H54 (cell line): ENCODE measurements at regions not wholly inside any gene's neighbourhood (a gene's known extent, or its start where the extent isn't known, plus 50 kb on each side); places are given as distances from the start of the nearest gene placed in this dataset.

Experiments
- DNase-seq: peaks from one replicate; pipeline ENCODE4 v3.0.0; 2011; ENCODE audit warnings: low spot score, mixed read lengths; ENCODE audit not compliant: insufficient read length
- FAIRE-seq: peaks from 3 replicates; lab custom pipeline; 2011; peaks lifted over from hg19 to GRCh38; lab: Jason Lieb, UNC
- POLR2A ChIP-seq: IDR thresholded peaks from 2 replicates; pipeline ENCODE4 v1.6.1; 2011; ENCODE audit warnings: low read depth, mild to moderate bottlenecking, low read length

GRCh38 chr2:16615687-16616615 is 49.7 kb downstream of the CYRIA start:
- TF ChIP-seq POLR2A, result no peak
- FAIRE-seq (no peak), DNase-seq (no peak)

DNA sequence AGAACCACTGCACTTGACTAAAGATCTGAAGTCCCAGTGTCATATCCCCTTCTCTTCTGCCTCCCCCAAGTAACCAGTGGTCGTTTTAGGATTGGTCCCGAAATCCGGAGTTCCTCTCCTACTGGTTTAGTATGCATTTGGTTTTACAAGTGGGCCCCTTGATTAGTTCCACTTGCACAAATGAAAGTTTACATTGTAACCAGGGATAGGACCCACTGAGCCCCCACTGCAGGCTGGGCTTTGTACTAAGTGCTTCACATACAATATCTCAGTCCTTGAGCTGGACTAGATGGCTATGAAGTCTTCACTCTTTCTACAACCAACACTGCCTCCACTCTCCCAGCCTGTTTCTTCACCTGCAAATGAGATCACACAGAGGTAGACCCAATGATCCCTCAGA is 50.4 kb downstream of the CYRIA start:
- FAIRE-seq, result no peak
- DNase-seq, result no peak
- TF ChIP-seq POLR2A, result no peak

- FAIRE-seq (no peak), DNase-seq (no peak)
- TF ChIP-seq POLR2A, result no peak
Measured at GRCh38 chr2:16614314-16614860, 51.2 kb downstream of the CYRIA start.

DNA sequence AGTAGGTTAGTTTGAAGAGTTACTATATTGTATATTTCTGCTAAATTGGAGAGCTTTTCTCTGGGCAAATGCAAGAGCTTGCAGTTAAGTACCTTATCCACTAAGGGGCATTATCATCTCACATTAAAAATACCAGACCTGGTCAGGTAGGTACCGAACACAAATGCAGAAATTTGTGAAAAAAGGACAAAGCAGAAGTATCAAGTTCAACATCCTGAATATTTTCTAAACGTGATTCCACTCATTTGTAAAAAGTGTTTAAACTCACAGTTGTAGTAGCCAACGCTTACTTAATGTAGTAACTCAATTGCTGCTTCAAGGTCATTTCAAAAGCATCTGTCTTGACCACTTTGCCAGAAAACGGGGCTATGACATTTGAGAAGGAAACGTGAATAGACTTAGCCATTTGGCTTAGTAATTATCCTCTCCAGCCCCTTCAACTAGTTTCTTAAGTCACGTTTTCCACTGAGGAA is 52.1 kb downstream of the CYRIA start:
- no peak for FAIRE-seq
- no peak for DNase-seq
- no peak for TF ChIP-seq POLR2A

DNA sequence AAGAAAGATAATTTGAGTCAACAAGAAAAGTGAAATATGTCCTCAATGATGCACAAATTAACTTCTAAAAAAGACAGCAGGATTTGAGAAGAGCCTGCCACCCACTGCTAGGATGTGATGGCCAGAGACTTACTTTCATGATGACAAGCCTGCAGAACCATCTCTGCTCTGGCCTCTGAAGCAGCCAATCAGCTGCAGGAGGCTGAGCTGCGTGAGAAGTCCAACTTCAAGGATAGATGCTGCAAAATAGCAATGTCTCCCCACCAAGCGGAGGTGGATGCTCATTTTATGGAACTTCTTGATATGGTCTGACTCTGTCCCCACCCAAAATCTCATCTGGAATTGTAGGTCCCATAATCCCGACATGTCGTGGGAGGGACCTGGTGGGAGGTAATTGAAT is 53.1 kb downstream of the CYRIA start:
- FAIRE-seq (no peak), DNase-seq (no peak)
- TF ChIP-seq POLR2A, result no peak

DNA sequence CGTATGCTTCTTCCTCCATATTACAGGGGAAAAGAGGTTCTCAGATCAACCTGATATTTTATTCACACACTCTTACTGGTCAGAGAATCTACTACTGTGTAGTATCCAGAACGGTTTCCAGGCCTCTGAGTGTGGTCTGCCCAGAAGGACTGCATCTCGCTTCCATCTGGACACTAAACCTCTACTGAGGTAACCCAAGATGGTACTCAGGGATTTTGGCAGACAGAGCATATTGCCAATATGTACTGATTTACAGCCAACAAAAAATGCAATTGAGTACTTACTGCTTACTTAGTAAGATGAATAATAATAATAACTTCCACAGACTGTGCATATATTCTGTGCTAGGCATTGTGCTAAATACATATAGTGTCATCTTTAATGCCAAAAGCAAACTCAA is 55.8 kb downstream of the CYRIA start:
- FAIRE-seq (no peak), DNase-seq (no peak)

GRCh38 chr2:16608661-16609643 is 56.7 kb downstream of the CYRIA start:
- FAIRE-seq (peak; percentile 43), DNase-seq (peak; percentile 67)
- TF ChIP-seq POLR2A, result no peak

More for the DNA sequence above, 55.8 kb downstream of the CYRIA start:
- TF ChIP-seq POLR2A, result no peak

GRCh38 chr2:16607301-16607700 is 58.3 kb downstream of the CYRIA start:
- FAIRE-seq, result no peak
- TF ChIP-seq POLR2A, result no peak
- DNase-seq, result no peak

GRCh38 chr2:16604236-16604635 is 61.4 kb downstream of the CYRIA start:
- TF ChIP-seq POLR2A, result no peak
- DNase-seq (no peak), FAIRE-seq (no peak)

DNA sequence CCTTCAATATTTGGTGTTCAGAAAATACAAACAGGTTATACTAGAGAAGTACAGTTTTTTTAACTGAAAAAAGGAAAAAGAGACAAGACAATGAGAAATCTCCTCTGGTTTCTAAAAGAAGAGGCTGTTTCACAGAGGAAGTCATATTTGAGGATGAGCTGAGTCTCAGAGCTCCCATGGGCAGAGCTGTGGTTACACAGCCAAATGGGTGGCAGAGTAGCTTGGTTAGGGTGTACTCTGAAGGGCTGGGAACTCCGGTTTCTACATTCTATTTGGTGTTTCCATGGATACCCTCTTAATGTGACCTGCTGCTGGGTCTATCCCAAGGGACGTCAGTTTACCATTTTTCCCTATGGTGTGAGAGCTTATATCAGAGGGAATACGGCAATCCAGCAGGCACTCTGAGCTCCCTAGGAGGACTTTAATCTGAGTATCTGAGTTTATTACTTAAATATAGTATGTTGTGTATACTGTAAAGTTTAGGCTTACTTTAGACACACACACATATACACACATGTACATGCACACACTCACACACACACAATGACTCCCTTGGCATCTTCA is 74.2 kb downstream of the CYRIA start:
- no peak for FAIRE-seq
- DNase-seq, result no peak
- no peak for TF ChIP-seq POLR2A

DNA sequence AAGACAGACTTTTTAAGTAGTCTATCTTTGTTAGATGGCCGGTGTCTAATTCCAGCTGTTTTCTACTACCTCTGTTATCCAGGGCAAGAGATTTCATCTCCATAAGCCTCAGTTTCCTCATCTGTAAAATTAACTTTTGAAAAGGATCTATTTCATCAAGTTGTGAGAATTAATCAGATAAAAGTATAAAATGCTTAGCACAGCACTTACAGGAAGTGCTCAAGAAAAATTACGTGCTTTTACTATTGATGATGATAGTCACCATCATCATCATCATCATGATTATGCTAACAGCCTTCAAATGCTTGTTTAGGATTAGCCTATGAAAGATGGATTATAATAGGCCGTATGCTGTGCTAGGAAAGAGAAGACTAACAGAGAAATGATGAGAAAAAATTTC is 76.2 kb downstream of the CYRIA start:
- DNase-seq (no peak), FAIRE-seq (no peak)
- TF ChIP-seq POLR2A, result no peak

DNA sequence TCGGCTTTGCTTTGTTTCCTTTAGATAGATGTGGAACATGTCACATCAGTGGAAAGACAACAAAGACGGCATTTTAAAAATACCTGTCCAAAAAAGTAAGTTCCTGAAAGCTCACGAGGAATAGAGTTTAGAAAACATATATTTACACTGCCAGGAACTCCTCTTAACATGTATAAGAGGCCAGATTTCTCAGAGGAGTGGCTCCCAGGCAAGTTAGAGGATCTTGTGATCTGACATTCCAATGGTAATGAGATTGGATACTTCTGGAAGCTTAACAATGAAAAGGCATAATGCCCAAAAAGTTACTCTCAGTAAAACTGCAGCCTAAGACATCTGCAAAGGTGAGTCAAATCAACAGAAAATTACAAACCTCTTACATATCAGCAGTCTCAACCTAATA is 77.1 kb downstream of the CYRIA start:
- FAIRE-seq, result no peak
- no peak for TF ChIP-seq POLR2A
- no peak for DNase-seq

DNA sequence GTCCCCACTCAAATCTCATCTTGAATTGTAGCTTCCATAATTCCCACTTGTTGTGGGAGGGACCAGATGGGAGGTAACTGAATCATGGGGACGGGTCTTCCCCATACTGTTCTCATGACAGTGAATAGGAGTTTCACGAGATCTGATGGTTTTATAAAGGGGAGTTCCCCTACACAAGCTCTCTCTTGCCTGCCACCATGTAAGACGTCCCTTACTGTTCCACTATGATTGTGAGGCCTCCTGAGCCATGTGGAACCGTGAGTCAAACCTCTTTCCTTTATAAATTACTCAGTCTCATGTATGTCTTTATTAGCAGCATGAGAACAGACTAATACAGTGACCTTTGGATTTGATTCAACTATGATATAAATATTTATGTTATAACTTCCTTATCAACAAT is 78.0 kb downstream of the CYRIA start:
- FAIRE-seq (no peak), DNase-seq (no peak)
- TF ChIP-seq POLR2A, result no peak
